GM19023 (cell line): ENCODE measurements at regions not wholly inside any gene's neighbourhood (a gene's known extent, or its start where the extent isn't known, plus 50 kb on each side); places are given as distances from the start of the nearest gene placed in this dataset.
A peak's percentile ranks its signal among the peaks of the same experiment; 100 is the strongest.

Experiments
- ATAC-seq: cut with Tn5 transposase; IDR thresholded peaks from one replicate; pipeline ENCODE4 v1.9.1; 2021; ENCODE audit warnings: mild to moderate bottlenecking, moderate library complexity; ENCODE audit not compliant: unreplicated experiment

DNA sequence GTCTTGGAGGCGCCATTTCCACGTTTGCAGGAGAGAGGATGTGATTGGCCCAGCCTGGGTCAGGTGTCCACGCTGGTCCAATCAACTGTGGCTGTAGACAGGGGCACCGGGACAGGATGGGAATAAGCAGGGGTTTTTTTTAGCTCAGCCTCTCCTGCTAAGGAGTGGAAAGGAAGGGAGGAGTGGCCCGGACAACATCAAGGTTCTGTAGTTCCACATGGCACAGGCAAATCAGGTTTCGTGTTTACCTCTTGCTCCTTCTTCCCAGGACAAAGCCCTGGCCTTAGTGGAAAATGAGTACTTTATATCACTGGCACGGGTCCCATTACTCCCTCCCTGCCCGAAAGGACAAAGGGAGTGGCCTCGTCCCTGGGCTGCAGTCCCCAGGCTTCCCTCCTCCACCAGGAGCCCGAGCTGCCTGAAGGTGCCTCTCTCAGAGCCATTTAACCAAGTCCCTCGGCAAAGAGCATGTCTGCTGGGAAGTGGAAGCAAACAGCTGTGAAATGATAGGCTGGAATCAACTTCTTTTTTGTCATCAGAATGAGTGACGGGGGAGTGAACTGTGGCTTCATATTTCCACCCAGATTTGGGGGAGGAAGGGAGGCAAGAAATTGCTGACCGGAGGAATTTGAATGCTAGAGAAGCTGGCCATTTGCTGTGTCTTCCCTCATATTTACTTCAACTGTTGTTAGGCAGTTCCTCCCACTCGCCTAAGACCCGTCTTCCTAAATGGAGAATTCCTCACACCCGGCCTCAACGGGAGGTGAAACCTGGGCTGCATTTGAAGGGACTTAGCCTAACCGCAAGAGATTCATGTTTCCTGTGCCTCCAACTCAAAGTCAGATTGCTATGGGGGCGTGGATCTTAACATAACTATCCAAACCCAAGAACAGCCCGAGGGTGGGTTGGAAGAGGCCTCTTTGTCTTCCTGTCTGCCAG is 84.9 kb upstream of the SLC44A3 start:
- no peak for ATAC-seq

DNA sequence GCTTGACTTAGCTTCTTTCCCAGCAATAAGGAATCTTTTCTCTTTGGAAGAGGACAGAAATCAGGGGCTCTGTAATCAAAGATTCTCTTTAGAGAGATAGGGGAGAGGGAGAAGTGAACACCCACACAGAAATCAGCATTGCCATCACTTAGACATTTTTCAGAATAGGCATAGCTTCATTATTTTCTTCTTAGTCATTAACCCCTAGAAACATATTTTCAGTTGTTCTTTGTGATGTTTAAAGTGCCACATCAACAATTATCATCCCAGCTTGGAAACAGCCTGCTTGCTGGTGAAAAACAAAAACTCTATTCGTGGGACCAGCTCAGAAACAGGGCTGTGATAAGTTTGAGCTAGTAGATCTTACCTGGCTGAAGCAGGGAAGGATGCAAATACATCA is 88.3 kb upstream of the SLC44A3 start:
- no peak for ATAC-seq

DNA sequence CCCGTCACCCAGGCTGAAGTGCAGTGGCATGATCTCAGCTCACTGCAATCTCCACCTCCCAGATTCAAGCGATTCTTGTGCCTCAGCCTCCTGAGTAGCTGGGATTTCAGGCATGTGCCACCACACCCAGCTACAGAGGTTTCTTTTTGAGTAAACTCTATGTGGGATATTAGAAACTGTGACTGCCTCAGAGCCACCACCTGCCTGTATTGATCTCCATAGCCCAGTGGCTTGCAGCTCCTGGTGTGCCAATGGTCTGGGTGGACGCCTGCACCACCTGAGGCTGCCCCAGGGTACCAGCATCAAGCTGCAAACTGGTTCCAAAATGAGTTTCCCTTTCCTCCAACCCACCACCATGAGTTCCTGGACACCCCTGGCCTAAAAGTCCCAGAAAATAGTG is 89.7 kb upstream of the SLC44A3 start:
- no peak for ATAC-seq

DNA sequence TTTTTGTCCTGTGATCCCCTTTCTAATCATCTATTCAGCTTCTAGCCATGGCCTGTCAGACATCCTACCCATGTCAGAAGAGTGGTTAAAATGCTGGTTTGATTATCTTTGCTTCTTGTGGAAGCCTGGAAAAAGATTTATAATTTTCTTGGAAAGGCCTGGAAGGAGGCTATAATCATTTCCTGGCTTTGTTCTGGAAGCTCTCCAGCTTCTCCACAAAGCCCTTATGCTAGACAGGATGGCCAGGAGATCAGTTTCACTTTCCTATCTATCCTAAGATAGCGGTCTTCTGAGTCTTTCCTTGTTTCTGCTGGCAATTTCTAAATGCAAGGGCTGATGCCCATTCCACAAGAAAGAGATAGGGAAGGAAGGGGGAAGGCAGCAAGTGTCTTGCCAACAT is 90.9 kb upstream of the SLC44A3 start:
- ATAC-seq = no peak

DNA sequence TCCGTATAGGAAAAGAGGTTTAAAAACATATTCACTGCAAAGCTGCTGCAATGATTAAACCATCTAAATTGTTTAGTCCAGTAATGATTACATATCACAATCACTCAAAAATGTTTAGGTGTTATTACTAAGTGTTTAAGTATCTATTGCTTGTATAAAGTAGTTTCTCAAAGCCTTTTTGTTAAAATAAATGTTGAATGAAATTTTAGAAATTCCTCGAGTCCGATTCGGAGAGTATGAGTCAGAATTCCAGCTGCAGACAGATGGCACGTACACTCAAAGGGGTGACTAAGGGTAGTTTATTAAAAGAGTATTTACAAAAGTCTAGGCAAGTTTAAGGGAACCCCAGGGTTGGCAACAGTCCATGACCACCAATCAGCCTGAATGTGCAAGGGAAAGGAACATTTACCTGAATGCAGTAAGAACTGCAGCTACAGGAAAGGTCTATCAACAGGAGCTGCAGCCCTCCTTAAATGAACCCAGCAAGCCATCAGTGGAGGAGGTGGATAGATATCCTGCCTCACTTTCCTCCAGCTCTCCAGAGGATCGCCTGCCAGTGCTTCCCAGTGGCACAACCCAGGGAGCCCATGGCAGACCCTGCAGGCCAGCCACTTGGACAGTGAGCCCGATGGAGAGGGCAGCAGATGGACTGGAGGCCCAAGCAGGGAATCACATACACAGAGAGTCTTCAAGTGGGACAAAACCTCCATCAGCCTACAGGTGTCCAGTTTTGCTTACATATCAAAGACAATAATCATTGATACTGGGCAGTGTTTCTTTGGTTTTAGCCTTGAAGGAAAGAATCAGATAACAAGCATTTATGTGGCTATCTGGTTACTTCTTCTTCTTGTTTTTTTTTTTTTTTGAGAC is 92.1 kb upstream of the SLC44A3 start:
- no peak for ATAC-seq

DNA sequence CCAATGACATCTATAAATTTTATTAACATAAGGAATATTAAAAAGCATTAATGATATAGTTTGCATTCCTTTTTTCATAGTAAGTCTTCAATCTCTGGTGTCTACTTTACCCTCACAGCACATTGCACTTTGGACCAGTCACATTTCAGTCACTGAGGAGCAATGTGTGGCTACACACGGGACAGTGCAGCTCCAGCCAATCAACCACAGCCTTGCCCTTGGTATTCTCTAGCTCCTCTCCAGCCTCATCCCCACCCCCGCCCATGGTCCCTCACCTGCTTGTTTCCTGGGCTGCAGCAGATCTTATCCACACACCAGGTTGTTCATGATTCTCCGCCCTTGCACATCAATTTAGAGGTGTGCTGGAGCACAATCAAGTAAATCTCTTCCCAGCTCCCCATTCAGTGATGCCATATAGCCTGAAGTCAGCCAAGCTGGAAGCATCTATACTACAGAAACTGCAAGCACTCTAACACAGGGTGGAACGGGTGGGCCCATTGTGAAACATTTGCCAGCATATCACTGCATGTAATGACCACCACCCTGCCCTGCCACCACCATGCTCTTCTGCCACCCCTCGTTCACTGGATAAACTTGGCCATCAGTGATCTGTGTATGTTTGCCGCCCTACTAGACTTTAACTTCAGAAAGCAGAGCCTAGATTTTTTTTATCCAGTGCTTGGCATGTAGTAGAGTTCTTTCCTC is 93.0 kb upstream of the SLC44A3 start:
- ATAC-seq = no peak

- ATAC-seq = no peak
These were observed 94.6 kb upstream of the SLC44A3 start for GRCh38 chr1:94725566-94725965.

DNA sequence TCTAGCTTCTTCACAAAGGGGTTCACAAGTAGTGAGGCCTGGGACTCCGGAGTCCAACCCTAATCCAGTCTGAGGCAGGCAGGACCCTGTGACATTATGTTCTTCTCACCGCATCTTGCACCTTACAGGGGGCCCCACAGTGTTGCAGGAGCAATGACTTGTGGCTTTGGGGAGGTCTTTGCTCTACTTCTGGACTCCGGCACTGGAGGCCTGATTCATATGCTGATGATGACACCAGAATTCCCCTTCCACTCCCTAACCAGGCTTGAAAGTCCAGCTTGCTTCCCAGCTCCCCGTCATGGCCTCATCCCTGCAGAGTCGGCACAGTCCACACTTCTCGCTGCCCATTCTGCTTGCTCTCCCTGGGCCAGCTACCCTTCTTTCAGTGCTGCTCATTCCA is 96.3 kb upstream of the SLC44A3 start:
- no peak for ATAC-seq

GRCh38 chr1:94723463-94723862 is 96.7 kb upstream of the SLC44A3 start:
- no peak for ATAC-seq

DNA sequence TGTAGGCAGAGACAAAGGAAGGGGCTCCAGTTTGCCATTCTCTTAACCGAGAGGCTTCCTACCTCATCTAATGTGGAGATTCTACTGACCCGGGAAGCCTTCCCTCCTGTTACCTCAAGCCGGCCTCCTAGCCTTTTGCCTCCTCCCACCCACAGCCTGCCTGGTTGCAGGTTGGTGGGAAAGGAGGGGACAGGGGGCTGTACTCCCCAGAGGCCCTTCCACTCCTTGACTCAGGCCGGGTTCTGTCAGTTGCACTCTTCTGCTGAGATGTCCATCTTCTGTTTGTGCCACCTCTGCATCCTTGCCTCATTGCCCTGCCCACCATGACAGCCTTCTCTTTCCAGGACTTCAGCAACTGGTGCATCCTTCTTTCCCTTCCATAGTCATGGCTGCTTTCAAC is 98.0 kb upstream of the SLC44A3 start:
- no peak for ATAC-seq

GRCh38 chr1:94721240-94721639 is 98.9 kb upstream of the SLC44A3 start:
- peak; percentile 43 for ATAC-seq

- ATAC-seq = peak; percentile 100
These were observed 100.0 kb upstream of the SLC44A3 start for GRCh38 chr1:94719926-94720793.

- no peak for ATAC-seq
These were observed 103.2 kb upstream of the SLC44A3 start for GRCh38 chr1:94716965-94717364.

- ATAC-seq = no peak
These were observed 104.8 kb upstream of the SLC44A3 start for GRCh38 chr1:94715321-94715720.

- ATAC-seq = no peak
These were observed 105.6 kb upstream of the SLC44A3 start for GRCh38 chr1:94714552-94714951.

GRCh38 chr1:94714152-94714551 is 106.0 kb upstream of the SLC44A3 start:
- ATAC-seq = no peak

DNA sequence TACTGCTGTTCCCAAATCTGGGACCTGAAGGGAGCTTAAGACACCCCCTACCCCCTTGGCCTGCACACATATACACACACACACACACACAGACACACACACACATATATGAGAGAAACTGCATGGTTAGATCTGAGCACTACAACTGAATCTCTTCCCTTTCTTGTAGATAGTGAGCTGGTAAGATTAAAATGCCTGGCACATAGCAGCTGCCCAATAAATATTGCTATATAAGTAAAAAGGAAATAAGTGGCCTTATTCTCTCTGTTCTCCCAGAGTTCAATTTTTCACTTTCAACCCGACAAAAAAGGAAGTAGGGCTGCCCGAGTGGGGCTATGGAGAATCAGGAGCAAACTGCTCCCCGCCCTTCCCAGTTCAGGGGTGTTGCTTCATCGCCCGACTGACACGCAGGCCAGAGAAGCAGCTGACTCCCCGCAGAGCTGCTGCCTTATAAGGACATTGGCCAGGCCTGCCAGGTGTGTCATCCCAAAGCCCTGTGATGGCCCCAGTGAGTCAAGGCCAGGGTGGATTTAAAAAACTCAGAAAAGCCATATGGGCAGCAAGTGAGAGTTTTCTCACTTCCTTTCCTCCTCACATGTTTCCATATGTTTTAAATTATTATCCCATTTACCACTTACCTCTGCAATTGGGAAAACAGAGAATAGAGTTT is 106.5 kb upstream of the SLC44A3 start:
- ATAC-seq = peak; percentile 64

GRCh38 chr1:94709891-94710581 is 110.1 kb upstream of the SLC44A3 start:
- ATAC-seq = no peak

DNA sequence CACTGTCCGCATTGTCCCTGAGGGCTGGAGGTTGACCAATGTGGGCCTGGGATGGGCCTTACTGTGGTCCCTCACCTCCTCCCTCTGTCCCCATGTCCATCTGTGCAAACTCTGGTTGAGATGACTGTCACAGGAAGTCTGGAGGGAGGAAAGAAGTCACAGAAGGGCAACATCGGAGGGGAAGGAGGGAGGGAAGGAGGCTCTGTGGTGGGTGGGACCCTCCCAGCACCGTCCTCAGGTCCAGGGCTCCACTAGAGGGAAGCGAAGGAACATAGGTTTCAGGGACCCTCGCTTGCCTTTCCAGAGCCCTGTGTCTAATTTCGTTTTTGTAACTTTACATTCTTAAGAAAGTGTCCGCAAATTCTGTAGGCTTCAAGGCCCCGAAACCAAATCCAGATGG is 111.3 kb upstream of the SLC44A3 start:
- no peak for ATAC-seq
